ENCODE measurements at regions not wholly inside any gene's neighbourhood (a gene's known extent, or its start where the extent isn't known, plus 50 kb on each side); places are given as distances from the start of the nearest gene placed in this dataset.
A peak's percentile ranks its signal among the peaks of the same experiment; 100 is the strongest.

DNA sequence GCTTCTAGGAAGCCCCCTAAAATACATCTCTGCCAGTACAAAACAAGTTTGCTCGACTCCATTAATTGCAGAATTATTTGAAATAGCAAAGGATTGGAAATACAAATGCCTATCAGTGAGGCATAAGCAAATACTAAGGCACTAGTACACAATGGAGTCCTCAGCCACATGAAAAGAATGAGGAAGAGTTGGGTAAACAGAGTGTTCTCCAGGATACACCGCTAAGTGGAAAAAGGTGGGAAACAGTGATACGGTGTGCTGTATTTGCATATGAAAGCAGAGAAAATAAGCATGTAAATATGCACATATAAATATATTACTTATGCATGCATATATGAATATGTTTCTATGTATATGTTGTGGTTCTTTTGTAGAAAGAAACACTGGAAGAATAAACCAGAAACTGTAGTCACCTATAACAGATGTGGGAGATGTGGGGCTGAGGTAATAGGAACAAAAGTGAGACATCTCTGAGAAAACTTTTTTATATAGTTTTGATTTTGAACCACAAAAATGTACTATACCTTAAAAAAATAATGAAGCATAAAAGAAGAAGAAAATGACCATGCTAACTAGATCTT lies 143.4 kb upstream of the MYLIP start:
- no peaks in the 10 kb centered on the region for H3K36me3 Mint-ChIP-seq
- no peaks in the 10 kb centered on the region for H3K4me1 Mint-ChIP-seq
- no peak overlapping the region for H3K4me3 Mint-ChIP-seq
- no peak for ATAC-seq
- H3K27me3 Mint-ChIP-seq: peaks cover 0 to 17% (median 5%) of the 10 kb centered on the region in 5 donors
- peaks cover 0 to 4% (median 0%) of the 10 kb centered on the region in 9 donors for H3K9me3 Mint-ChIP-seq
- DNase-seq: no peak
- POLR2A ChIA-PET: no interaction called here
- peak overlapping the region in 1 of 10 donors; percentile 60 for H3K27ac Mint-ChIP-seq

DNA sequence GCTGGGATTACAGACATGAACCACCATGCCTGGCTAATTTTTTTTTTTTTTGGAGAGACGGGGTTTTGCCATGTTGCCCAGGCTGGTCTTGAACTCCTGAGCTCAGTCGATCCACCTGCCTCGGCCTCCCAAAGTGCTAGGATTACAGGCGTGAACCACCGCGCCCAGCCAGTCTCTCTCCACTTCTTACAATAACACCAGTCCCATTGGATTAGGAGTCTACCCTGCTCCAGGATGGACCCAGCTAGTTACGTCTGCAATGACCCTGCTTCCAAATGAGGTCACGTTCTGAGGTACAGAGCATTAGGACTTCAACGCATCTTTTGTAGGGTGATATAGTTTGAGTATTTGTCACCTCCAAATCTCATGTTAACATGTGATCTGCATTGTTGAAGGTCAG lies 146.9 kb upstream of the MYLIP start:
- Mint-ChIP-seq H3K4me1 (no peaks in the 10 kb centered on the region), H3K36me3 (no peaks in the 10 kb centered on the region), H3K9me3 (peaks cover 0 to 4% (median 0%) of the 10 kb centered on the region in 9 donors), H3K27ac (no peak overlapping the region), H3K4me3 (no peak overlapping the region), H3K27me3 (peaks cover 0 to 17% (median 6%) of the 10 kb centered on the region in 5 donors)
- ATAC-seq (no peak), DNase-seq (no peak)
- POLR2A ChIA-PET: no interaction called here

DNA sequence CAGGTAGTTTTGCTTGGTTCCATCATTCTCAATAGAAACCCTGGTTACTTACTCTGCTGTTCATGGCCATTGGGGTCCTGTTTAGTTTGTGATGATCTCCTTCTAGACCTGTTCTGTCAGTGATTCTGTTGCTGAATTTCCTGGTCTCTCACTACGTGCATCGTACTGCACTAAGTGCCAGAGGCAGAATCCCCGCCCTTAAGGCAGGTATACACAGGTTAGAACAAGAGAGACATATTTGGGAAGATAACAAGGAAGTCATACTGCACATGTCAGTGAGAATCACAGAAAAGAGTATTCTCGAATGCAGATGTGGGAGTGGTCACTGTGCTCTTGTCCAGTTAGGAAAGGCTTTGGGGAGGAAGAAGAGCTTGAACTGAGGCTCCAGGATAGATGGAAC lies 148.1 kb upstream of the MYLIP start:
- Mint-ChIP-seq H3K27me3 (peaks cover 0 to 17% (median 9%) of the 10 kb centered on the region in 5 donors), H3K4me1 (no peaks in the 10 kb centered on the region), H3K4me3 (no peak overlapping the region), H3K36me3 (no peaks in the 10 kb centered on the region), H3K27ac (no peak overlapping the region), H3K9me3 (peaks cover 0 to 4% (median 0%) of the 10 kb centered on the region in 9 donors)
- no peak for DNase-seq
- POLR2A ChIA-PET: no interaction called here
- no peak for ATAC-seq

- Mint-ChIP-seq H3K9me3 (peaks cover under 1 to 17% (median 9%) of the 10 kb centered on the region in 9 donors), H3K27ac (no peak overlapping the region), H3K27me3 (peaks cover 0 to 17% (median 10%) of the 10 kb centered on the region in 5 donors), H3K36me3 (peaks cover 0 to 6% (median 0%) of the 10 kb centered on the region in 3 donors), H3K4me1 (no peaks in the 10 kb centered on the region), H3K4me3 (no peak overlapping the region)
- POLR2A ChIA-PET: no interaction called here
- ATAC-seq (no peak), DNase-seq (no peak)
These were observed 150.5 kb upstream of the MYLIP start for GRCh38 chr6:15978426-15978825.

DNA sequence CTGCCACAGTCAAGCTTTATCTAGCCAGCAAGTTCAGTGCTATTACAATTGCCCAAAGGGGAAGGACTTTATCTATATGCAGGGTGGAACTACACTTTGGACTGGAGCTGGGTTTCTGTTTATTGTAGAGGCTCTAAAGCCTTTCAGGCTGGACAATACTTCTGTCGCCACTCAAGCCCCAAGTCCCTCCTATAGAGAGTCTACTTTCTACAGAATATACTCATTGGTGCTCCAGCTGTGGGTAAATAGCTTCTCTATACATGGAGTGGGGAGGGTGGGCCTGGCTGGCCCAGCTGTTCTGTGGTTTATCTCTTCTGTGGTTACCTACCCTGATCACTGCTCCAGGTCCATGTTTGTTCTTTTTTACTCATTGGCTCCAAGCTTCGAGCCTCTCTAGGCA lies 151.8 kb upstream of the MYLIP start:
- POLR2A ChIA-PET: no interaction called here
- Mint-ChIP-seq H3K36me3 (peaks cover 0 to 6% (median 0%) of the 10 kb centered on the region in 3 donors), H3K9me3 (peaks cover 2 to 28% (median 10%) of the 10 kb centered on the region in 9 donors), H3K4me1 (no peaks in the 10 kb centered on the region), H3K4me3 (no peak overlapping the region), H3K27ac (no peak overlapping the region), H3K27me3 (peaks cover 0 to 9% (median 4%) of the 10 kb centered on the region in 5 donors)
- ATAC-seq (no peak), DNase-seq (no peak)

DNA sequence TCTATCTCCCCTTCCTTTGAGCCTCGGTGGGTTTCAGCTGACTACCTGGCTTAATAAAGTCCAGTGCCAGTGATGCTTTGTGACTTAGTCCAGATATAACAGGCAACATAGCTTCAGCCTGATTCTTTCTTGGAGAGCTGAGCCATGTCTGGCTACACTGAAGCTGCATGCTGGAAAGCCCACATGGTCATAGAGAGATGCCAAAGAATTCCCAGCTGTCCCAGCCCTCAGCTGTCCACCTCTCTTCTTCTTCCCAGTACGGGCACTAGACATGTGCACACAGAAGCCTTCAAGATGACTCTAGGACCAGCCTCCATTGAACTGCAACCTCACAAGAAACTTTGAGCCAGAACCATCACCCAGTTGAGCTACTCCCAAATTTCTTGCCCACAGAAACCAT lies 154.1 kb upstream of the MYLIP start:
- POLR2A ChIA-PET: no interaction called here
- H3K36me3 Mint-ChIP-seq: peaks cover 0 to 6% (median 0%) of the 10 kb centered on the region in 3 donors
- H3K4me3 Mint-ChIP-seq: no peak overlapping the region
- no peak overlapping the region for H3K27ac Mint-ChIP-seq
- no peaks in the 10 kb centered on the region for H3K4me1 Mint-ChIP-seq
- DNase-seq (no peak), ATAC-seq (no peak)
- peaks cover 0 to 6% (median 0%) of the 10 kb centered on the region in 5 donors for H3K27me3 Mint-ChIP-seq
- H3K9me3 Mint-ChIP-seq: peaks cover 2 to 28% (median 10%) of the 10 kb centered on the region in 9 donors

GRCh38 chr6:15970517-15970916 lies 158.4 kb upstream of the MYLIP start:
- H3K9me3 Mint-ChIP-seq: peaks cover 2 to 28% (median 10%) of the 10 kb centered on the region in 9 donors
- ATAC-seq (no peak), DNase-seq (no peak)
- no peaks in the 10 kb centered on the region for H3K4me1 Mint-ChIP-seq
- H3K36me3 Mint-ChIP-seq: peaks cover 0 to 6% (median 0%) of the 10 kb centered on the region in 3 donors
- POLR2A ChIA-PET: no interaction called here
- no peak overlapping the region for H3K4me3 Mint-ChIP-seq
- no peak overlapping the region for H3K27ac Mint-ChIP-seq
- H3K27me3 Mint-ChIP-seq: peaks cover 0 to 3% (median 0%) of the 10 kb centered on the region in 5 donors

GRCh38 chr6:15969236-15969778 lies 159.6 kb upstream of the MYLIP start:
- H3K4me3 Mint-ChIP-seq: no peak overlapping the region
- H3K27ac Mint-ChIP-seq: no peak overlapping the region
- no peaks in the 10 kb centered on the region for H3K4me1 Mint-ChIP-seq
- DNase-seq: no peak
- POLR2A ChIA-PET: no interaction called here
- peaks cover 0 to 6% (median 0%) of the 10 kb centered on the region in 3 donors for H3K36me3 Mint-ChIP-seq
- peaks cover 0 to 6% (median 0%) of the 10 kb centered on the region in 5 donors for H3K27me3 Mint-ChIP-seq
- H3K9me3 Mint-ChIP-seq: peaks cover 2 to 21% (median 10%) of the 10 kb centered on the region in 9 donors
- ATAC-seq: no peak

DNA sequence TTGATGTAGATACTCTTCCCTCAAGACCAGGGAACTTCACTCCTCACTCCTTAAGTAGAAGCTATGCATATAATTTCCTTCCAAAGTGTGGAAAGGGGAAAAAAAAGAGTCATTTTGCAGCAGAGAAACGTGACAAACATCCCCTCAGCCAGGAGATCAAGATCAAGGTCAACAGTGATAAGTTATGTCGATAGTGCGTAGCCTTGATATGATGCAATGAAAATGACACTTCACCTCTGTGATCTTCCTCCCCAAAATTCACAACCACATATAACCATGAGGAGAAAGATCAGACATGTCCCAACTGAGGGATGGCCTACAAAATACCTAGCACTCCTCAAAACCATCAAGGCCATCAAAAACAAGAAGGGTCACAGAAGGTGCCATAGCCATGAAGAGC lies 160.4 kb upstream of the MYLIP start:
- Mint-ChIP-seq H3K4me1 (peaks cover 0 to 3% (median under 1%) of the 10 kb centered on the region in 4 donors), H3K27ac (no peak overlapping the region), H3K27me3 (peaks cover 0 to 4% (median 0%) of the 10 kb centered on the region in 5 donors), H3K4me3 (no peak overlapping the region), H3K36me3 (no peaks in the 10 kb centered on the region), H3K9me3 (peaks cover 0 to 13% (median 4%) of the 10 kb centered on the region in 9 donors)
- POLR2A ChIA-PET: no interaction called here
- ATAC-seq (no peak), DNase-seq (no peak)

DNA sequence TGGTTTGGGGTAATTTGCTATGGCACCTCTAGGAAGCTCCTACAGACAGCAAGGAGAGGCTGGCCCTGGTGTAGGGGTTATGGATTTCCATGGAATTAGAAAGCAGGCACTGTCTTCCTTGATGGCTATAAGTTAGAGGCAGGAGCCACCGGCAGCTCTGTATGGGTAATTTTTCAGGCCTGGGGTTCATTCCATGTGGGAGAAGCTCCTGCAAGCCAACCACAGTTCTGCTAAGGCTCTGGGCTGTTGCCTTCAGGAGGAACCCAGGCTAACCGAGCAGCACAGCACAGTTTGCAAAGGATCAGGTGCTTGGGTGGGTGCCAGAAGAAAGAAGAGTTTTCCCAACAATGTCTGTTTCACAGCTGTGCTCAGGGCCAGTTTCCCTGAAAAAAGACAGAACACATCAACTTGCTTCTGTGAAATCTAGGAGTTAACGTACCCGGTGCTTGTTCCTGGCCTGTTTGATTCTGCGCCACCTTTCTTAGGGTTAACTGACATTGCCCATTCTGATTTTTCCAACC lies 162.8 kb upstream of the MYLIP start:
- H3K4me3 Mint-ChIP-seq: no peak overlapping the region
- POLR2A ChIA-PET: no interaction called here
- peaks cover 13 to 19% (median 17%) of the 10 kb centered on the region in 4 donors for H3K4me1 Mint-ChIP-seq
- H3K9me3 Mint-ChIP-seq: no peaks in the 10 kb centered on the region
- no peak for DNase-seq
- peaks cover 0 to 4% (median 0%) of the 10 kb centered on the region in 5 donors for H3K27me3 Mint-ChIP-seq
- ATAC-seq: no peak
- no peak overlapping the region for H3K27ac Mint-ChIP-seq
- H3K36me3 Mint-ChIP-seq: no peaks in the 10 kb centered on the region

- POLR2A ChIA-PET: no interaction called here
- ATAC-seq (peak in 1 of 2 donors; percentile 23), DNase-seq (peak in 1 of 10 donors; percentile 18)
- H3K4me1 Mint-ChIP-seq: peaks cover 13 to 19% (median 18%) of the 10 kb centered on the region in 4 donors
- H3K27me3 Mint-ChIP-seq: peaks cover 0 to 3% (median 0%) of the 10 kb centered on the region in 5 donors
- H3K36me3 Mint-ChIP-seq: no peaks in the 10 kb centered on the region
- H3K27ac Mint-ChIP-seq: peak overlapping the region in 2 of 10 donors; percentile 3 to 12
- peak overlapping the region in 1 of 10 donors; percentile 9 for H3K4me3 Mint-ChIP-seq
- H3K9me3 Mint-ChIP-seq: no peaks in the 10 kb centered on the region
These were observed 166.5 kb upstream of the MYLIP start for GRCh38 chr6:15962449-15962764.

- POLR2A ChIA-PET: no interaction called here
- H3K4me3 Mint-ChIP-seq: peak overlapping the region in 1 of 10 donors; percentile 9
- no peaks in the 10 kb centered on the region for H3K36me3 Mint-ChIP-seq
- peaks cover 13 to 22% (median 18%) of the 10 kb centered on the region in 4 donors for H3K4me1 Mint-ChIP-seq
- H3K9me3 Mint-ChIP-seq: no peaks in the 10 kb centered on the region
- peaks cover 0 to 3% (median 0%) of the 10 kb centered on the region in 5 donors for H3K27me3 Mint-ChIP-seq
- DNase-seq (no peak), ATAC-seq (no peak)
- peak overlapping the region in 2 of 10 donors; percentile 23 to 52 for H3K27ac Mint-ChIP-seq
These were observed 167.0 kb upstream of the MYLIP start for GRCh38 chr6:15961635-15962448.

Data from naive thymus-derived CD8-positive, alpha-beta T cell (primary cell).